Chondrocyte (in vitro differentiated cells): ENCODE measurements at regions not wholly inside any gene's neighbourhood (a gene's known extent, or its start where the extent isn't known, plus 50 kb on each side); places are given as distances from the start of the nearest gene placed in this dataset.
"Not testable (repeated sequence)": the region's sequence is repeated elsewhere in the genome, so short reads cannot be mapped to it uniquely, and the experiment has no call there.

Experiments used
- DNase-seq: peaks from one replicate; pipeline ENCODE4 v3.0.0; 2021; ENCODE audit warnings: mixed read lengths, low spot score
- H3K27ac Mint-ChIP-seq: one replicate; pipeline ENCODE4 v1.8.0; 2021; ENCODE audit warnings: mild to moderate bottlenecking, moderate library complexity, mixed read lengths; ENCODE audit not compliant: unreplicated experiment
- H3K27me3 Mint-ChIP-seq: 2 replicates; pipeline ENCODE4 v1.8.0; 2021; ENCODE audit warnings: low read depth, mixed read lengths
- H3K36me3 Mint-ChIP-seq: 2 replicates; pipeline ENCODE4 v1.8.0; 2021; ENCODE audit warnings: low read depth, mixed read lengths
- H3K4me1 Mint-ChIP-seq: 2 replicates; pipeline ENCODE4 v1.8.0; 2021; ENCODE audit warnings: low read depth, mild to moderate bottlenecking, mixed read lengths
- H3K4me3 Mint-ChIP-seq: one replicate; pipeline ENCODE4 v1.8.0; 2021; ENCODE audit warnings: mild to moderate bottlenecking, moderate library complexity, mixed read lengths; ENCODE audit not compliant: unreplicated experiment
- H3K9me3 Mint-ChIP-seq: 2 replicates; pipeline ENCODE4 v1.8.0; 2021; ENCODE audit warnings: low read depth, mixed read lengths

DNA sequence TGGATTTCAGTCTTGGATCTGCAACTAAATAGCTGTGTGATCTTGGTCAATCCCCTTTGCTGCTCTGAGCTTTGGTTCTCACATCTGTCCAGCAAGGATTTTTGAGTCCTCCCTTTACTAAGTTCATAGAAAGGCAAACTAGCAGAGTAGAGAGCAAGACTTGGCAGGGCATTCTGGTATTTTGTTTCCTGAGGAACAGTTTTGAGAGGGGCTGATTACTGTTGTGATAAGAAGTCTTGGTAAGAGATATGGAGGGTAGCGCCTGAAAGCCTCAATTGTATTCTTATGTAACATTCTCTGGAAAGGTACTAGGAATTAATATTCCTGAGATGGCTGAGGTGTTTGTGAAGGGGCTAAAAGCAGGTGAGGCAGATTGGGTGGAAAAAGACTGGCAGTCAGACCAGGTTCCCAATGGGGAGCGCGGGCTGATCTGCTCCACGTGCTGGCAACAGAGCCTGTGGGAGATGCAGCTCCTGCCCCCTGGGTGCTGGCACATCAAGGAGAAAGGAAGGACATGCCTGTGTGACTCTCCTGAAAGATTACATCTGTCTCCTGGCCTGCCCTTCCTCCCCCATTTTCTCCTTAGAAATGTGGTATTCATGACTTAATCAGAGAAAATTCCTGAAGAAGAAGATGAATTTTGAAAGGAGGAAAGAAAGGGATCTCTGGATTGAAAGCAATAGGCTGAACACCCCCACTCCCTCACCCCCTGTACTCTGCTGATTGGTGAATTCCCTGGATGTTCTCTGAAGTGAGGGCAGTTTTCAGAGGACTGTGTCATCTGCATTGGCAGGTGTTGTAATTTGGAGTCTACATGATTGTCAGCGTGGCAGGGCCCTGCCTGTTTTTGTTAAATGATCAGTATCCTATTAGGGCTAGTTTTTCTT is 94.0 kb downstream of the SRGAP2 start:
- not testable (repeated sequence) for H3K36me3 Mint-ChIP-seq, H3K27me3 Mint-ChIP-seq, DNase-seq, H3K9me3 Mint-ChIP-seq, H3K4me3 Mint-ChIP-seq, H3K4me1 Mint-ChIP-seq
- H3K27ac Mint-ChIP-seq, result peak overlapping the region; percentile 32

GRCh38 chr1:206298032-206298392 is 94.7 kb downstream of the SRGAP2 start:
- not testable (repeated sequence) for H3K27me3 Mint-ChIP-seq, H3K27ac Mint-ChIP-seq, H3K4me3 Mint-ChIP-seq, H3K36me3 Mint-ChIP-seq, DNase-seq, H3K4me1 Mint-ChIP-seq, H3K9me3 Mint-ChIP-seq

DNA sequence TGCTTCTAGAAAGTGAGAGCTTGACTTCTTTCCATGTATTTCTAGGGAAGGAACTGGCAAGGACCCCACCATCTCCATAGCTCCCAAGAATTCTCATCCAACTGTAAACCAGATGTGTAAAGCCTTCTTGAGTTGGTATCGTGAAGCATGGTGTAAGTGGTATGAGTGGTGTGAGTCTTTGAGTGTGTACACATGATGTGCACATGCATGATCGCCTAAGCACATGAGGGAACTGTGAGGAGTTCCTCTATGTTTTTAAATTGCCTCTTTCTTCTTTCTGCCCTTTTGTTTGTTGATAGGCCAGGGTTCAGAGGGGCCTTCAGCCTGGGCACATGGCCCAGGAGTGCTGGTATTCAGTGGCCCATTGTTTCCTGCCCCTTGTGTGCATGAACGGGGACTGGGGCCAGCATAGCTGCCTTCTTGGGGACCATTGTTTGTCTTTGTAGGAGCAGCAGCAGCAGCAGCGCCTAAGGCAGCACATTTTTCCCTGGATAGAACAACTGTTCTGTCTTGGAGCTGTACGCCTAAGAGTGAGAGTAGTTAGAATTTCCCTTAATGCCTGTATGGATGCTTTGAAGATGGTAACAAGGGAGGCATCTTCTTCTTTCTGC is 95.9 kb downstream of the SRGAP2 start:
- not testable (repeated sequence) for H3K9me3 Mint-ChIP-seq, H3K36me3 Mint-ChIP-seq, H3K4me3 Mint-ChIP-seq, H3K27me3 Mint-ChIP-seq, DNase-seq, H3K27ac Mint-ChIP-seq
- peaks cover 18% of the 10 kb centered on the region for H3K4me1 Mint-ChIP-seq

DNA sequence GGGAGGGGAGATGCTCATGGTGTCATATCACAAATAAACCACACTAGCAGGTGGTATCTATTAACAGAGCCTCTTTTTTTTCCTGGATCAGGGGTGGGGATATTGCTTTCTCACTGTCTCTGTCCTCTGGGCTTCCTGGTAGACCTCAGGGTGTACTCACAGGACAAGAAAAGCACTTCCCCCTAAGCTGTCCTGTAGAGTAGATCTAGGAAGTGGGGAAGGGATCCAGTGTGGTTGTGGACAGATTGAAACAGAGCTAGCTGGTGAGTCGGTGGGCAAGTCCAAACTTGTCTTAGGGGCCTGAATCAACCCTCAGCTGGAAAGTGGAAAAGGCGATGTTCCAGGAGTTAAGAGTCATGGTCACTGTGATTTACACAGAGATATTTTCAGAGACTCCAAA is 96.6 kb downstream of the SRGAP2 start:
- not testable (repeated sequence) for H3K9me3 Mint-ChIP-seq, H3K27me3 Mint-ChIP-seq

DNA sequence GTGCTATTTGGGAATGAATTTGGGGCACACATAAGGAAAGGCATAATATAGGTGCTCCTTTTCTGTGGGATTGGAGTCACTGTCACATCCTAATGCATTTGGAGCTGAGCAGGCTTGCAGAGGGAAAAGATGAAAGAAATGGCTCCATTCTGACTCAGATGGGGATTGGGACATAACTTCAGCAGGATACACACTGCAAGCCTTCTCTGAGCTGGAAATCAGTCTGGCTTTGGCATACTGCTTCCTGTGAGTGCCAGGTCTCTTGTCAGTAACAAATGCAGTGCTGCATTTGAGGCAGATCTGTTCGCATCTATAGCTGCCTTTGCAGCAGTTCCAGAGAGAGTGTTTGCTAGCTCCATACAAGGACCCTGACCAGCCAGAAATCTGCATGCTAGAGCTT is 98.7 kb downstream of the SRGAP2 start:
- H3K27me3 Mint-ChIP-seq, H3K9me3 Mint-ChIP-seq, H3K4me3 Mint-ChIP-seq, H3K36me3 Mint-ChIP-seq, DNase-seq: not testable (repeated sequence)
- Mint-ChIP-seq H3K4me1 (peaks cover 18% of the 10 kb centered on the region), H3K27ac (peak overlapping the region; percentile 17)

More for the DNA sequence above, 96.6 kb downstream of the SRGAP2 start:
- H3K4me3 Mint-ChIP-seq, DNase-seq, H3K36me3 Mint-ChIP-seq, H3K27ac Mint-ChIP-seq: not testable (repeated sequence)
- H3K4me1 Mint-ChIP-seq, result peaks cover 18% of the 10 kb centered on the region

DNA sequence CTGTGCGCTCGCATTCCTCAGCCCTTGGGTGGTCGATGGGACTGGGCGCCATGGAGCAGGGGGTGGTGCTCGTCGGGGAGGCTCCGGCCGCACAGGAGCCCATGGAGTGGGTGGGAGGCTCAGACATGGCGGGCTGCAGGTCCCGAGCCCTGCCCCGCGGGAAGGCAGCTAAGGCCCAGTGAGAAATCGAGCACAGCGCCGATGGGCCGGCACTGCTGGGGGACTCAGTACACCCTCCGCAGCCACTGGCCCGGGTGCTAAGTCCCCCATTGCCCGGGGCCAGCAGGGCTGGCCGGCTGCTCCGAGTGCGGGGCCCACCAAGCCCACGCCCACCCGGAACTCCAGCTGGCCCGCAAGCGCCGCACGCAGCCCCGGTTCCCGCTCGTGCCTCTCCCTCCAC is 104.1 kb downstream of the SRGAP2 start:
- H3K4me1 Mint-ChIP-seq, result peaks cover 17% of the 10 kb centered on the region
- not testable (repeated sequence) for H3K36me3 Mint-ChIP-seq, H3K9me3 Mint-ChIP-seq, H3K27ac Mint-ChIP-seq, H3K4me3 Mint-ChIP-seq, DNase-seq, H3K27me3 Mint-ChIP-seq

DNA sequence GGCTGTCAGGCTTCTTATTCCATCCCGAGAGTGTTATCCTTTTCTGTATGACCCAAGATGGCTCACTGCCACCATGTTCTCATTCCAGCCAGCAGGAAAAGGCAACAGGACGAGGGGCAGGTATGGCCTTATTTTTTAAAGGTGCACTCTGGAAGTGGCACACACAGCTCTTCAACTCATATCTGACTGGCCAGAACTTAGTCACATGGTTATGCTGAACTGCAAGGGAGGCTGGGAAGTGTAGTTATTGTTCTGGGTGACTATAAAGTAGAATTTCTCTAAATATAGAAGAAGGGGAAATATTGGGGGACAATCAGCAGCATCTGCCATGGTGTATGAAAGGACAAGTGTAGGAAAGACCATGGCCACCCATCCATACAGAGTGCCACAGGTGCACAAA is 107.6 kb downstream of the SRGAP2 start:
- not testable (repeated sequence) for DNase-seq, H3K9me3 Mint-ChIP-seq, H3K4me1 Mint-ChIP-seq, H3K4me3 Mint-ChIP-seq, H3K36me3 Mint-ChIP-seq, H3K27ac Mint-ChIP-seq, H3K27me3 Mint-ChIP-seq

GRCh38 chr1:206311611-206312273 is 108.4 kb downstream of the SRGAP2 start:
- H3K4me1 Mint-ChIP-seq, DNase-seq, H3K27me3 Mint-ChIP-seq, H3K4me3 Mint-ChIP-seq, H3K27ac Mint-ChIP-seq, H3K9me3 Mint-ChIP-seq, H3K36me3 Mint-ChIP-seq: not testable (repeated sequence)

DNA sequence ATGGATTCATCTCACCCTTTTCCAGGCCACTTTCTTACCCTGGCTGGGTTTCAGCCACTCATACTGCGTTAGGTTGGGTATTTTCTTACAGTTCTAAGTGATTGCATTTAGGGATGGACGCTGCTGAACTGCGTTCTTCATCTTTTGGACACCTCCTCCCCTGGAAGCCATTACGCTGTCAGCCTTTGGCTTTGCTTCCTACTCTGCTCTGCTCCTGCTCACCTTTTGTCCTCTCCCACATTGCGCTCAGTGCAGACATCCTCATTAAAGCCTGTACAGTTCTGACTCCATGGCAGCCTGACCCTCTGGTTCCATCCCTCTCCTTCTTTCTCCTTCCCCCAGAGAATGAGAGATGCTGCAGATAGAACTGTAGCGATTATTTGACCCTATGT is 108.9 kb downstream of the SRGAP2 start:
- H3K4me3 Mint-ChIP-seq, H3K4me1 Mint-ChIP-seq, H3K36me3 Mint-ChIP-seq, H3K27ac Mint-ChIP-seq, H3K9me3 Mint-ChIP-seq, H3K27me3 Mint-ChIP-seq, DNase-seq: not testable (repeated sequence)

DNA sequence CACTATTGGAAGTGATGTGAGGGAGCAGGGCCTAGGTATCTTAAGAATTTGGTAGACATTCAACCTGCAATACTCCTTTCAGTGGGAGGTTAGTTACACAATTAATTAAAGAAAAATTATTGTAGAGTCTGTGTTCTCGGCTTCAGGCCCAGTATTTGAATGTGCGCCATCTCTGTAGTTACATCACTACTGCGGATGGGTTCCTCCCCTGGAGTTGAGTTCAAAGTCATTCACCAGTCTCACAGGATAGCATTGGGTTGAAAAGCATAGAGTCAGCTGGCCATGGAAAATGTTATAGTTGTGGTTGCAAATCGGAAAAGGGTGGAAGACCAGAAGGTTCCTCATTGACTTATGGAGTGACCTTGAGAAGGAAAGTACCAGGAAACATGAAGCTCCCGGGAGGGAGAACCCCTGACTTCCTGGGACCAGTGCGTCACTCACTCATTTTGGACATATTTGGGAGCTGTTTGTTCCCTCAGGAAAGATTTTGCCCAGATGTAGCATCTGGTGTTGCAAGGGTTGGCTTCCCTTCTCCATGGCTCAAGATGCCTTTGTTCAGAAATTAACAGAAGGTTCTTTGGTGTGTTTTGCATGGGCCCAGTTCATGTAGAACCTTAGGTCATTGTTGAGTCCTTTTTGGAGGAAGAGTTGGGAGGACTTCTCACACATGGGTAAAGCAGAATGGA is 111.8 kb downstream of the SRGAP2 start:
- H3K36me3 Mint-ChIP-seq, DNase-seq, H3K4me3 Mint-ChIP-seq, H3K9me3 Mint-ChIP-seq, H3K27ac Mint-ChIP-seq, H3K27me3 Mint-ChIP-seq, H3K4me1 Mint-ChIP-seq: not testable (repeated sequence)

- not testable (repeated sequence) for H3K4me3 Mint-ChIP-seq, H3K36me3 Mint-ChIP-seq, H3K4me1 Mint-ChIP-seq, H3K27me3 Mint-ChIP-seq, DNase-seq, H3K9me3 Mint-ChIP-seq, H3K27ac Mint-ChIP-seq
Observed at GRCh38 chr1:206316901-206317300, 113.6 kb downstream of the SRGAP2 start.

DNA sequence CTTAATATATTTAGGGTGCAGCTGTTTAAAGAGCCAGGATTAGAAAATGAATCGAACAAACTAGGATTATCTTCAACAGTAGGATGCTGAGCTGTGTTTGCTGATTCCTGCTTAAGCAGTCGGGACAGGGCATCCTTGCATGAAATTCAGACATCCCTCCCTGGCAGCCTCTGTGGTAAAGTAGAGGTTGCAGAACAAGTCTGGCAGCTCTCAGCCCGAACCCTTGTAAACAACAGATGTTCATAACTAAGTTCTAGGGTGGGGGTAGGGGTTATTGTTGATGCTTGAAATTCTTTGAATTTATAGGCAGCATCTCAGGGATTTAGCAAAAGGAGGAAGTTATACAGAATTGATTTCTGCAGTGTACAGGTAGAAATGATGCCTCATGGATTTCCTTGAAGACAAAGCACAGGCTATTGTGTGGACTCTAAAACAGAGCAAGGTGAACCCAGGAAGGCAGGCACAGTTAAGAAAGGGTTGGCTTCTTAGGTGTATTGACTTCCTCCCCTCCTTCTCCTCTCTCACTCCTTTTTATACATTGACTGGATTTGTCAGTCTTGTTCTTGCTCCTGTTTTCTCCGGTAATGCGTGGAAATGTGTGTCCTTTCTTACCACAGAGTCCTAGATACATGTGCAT is 114.7 kb downstream of the SRGAP2 start:
- not testable (repeated sequence) for H3K9me3 Mint-ChIP-seq, H3K36me3 Mint-ChIP-seq, H3K4me1 Mint-ChIP-seq, H3K27ac Mint-ChIP-seq, DNase-seq, H3K4me3 Mint-ChIP-seq, H3K27me3 Mint-ChIP-seq
